GM12891 (cell line): ENCODE measurements at regions not wholly inside any gene's neighbourhood (a gene's known extent, or its start where the extent isn't known, plus 50 kb on each side); places are given as distances from the start of the nearest gene placed in this dataset.

ENCODE experiments used
- PAX5 ChIP-seq: IDR thresholded peaks from 2 replicates; pipeline ENCODE4 v1.6.1; 2011; ENCODE audit warnings: low read length, moderate library complexity, mild to moderate bottlenecking; ENCODE audit not compliant: insufficient read depth, severe bottlenecking
- POLR2A ChIP-seq: IDR thresholded peaks from 2 replicates; pipeline ENCODE4 v1.6.1; 2011; ENCODE audit warnings: low read depth, low read length, control low read depth
- POU2F2 ChIP-seq: IDR thresholded peaks from 2 replicates; pipeline ENCODE4 v1.6.1; 2011; ENCODE audit warnings: low read depth, mild to moderate bottlenecking, control low read depth, low read length, moderate library complexity

- TF ChIP-seq POLR2A: no peak
- TF ChIP-seq PAX5: no peak
- TF ChIP-seq POU2F2: no peak
Measured at GRCh38 chr7:32298408-32299132, 191.6 kb downstream of the LSM5 start.
